ENCODE measurements at regions not wholly inside any gene's neighbourhood (a gene's known extent, or its start where the extent isn't known, plus 50 kb on each side); places are given as distances from the start of the nearest gene placed in this dataset.

GRCh38 chr11:91850021-91850420 lies 374.6 kb upstream of the FAT3 start:
- TF ChIP-seq POLR2AphosphoS5 (IDR thresholded peaks at IDR 0.05; ENCODE audit: low read depth, low read length): no peak
- TF ChIP-seq SIN3A (IDR thresholded peaks at IDR 0.05; ENCODE audit: borderline replicate concordance, insufficient read depth, low read depth, low read length): no peak
- no peak for TF ChIP-seq CTCF (IDR thresholded peaks at IDR 0.05)
- no peak for TF ChIP-seq TCF7L2 (IDR thresholded peaks at IDR 0.05; ENCODE audit: low read depth, low read length)
